IgD-negative memory B cell (primary cell): ENCODE measurements at regions not wholly inside any gene's neighbourhood (a gene's known extent, or its start where the extent isn't known, plus 50 kb on each side); places are given as distances from the start of the nearest gene placed in this dataset.
"Not testable (repeated sequence)": the region's sequence is repeated elsewhere in the genome, so short reads cannot be mapped to it uniquely, and the experiment has no call there.

Experiments used
- H3K27ac Mint-ChIP-seq, 3 donors: one replicate each; pipeline ENCODE4 v1.8.0; 2020 to 2022; ENCODE audit warnings: mild to moderate bottlenecking in 3 of 3, mixed read lengths in 3 of 3, moderate library complexity in 1 of 3
- H3K27me3 Mint-ChIP-seq: one replicate; pipeline ENCODE4 v1.8.0; 2021; ENCODE audit warnings: mixed read lengths
- H3K36me3 Mint-ChIP-seq: one replicate; pipeline ENCODE4 v1.8.0; 2020; ENCODE audit warnings: mild to moderate bottlenecking, mixed read lengths
- H3K4me1 Mint-ChIP-seq, 3 donors: one replicate each; pipeline ENCODE4 v1.8.0; 2020 to 2022; ENCODE audit warnings: mixed read lengths in 3 of 3, mild to moderate bottlenecking in 1 of 3
- H3K4me3 Mint-ChIP-seq, 4 donors: one replicate each; pipeline ENCODE4 v1.8.0; 2020 to 2022; ENCODE audit warnings: mild to moderate bottlenecking in 4 of 4, mixed read lengths in 4 of 4, moderate library complexity in 3 of 4
- H3K9me3 Mint-ChIP-seq, 3 donors: one replicate each; pipeline ENCODE4 v1.8.0; 2020 to 2021; ENCODE audit warnings: mixed read lengths in 3 of 3, mild to moderate bottlenecking in 1 of 3

DNA sequence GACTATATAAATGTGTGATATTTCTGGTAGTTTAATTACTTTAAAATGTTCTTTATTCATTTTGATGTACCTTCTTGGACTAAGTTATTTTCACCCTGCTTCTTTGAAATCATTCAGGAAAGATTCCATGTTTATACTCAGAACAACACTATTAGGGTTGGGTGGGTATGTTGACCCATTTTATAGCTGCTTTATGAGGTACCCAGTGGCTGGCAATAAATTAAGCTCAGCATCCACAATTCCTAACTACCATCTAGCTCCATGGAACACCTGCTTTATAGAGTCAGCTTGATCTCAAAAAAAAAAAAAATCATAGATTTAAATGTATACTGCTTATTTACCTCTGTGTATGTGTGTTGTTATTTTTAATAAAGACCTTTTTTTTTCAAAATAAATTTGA, 78.9 kb upstream of the ZNF91 start:
- Mint-ChIP-seq H3K36me3 (peaks cover 4% of the 10 kb centered on the region), H3K27ac (no peak overlapping the region), H3K4me3 (no peak overlapping the region), H3K4me1 (no peaks in the 10 kb centered on the region), H3K27me3 (peaks cover 10% of the 10 kb centered on the region), H3K9me3 (peaks cover 5 to 23% (median 12%) of the 10 kb centered on the region in 3 donors)

DNA sequence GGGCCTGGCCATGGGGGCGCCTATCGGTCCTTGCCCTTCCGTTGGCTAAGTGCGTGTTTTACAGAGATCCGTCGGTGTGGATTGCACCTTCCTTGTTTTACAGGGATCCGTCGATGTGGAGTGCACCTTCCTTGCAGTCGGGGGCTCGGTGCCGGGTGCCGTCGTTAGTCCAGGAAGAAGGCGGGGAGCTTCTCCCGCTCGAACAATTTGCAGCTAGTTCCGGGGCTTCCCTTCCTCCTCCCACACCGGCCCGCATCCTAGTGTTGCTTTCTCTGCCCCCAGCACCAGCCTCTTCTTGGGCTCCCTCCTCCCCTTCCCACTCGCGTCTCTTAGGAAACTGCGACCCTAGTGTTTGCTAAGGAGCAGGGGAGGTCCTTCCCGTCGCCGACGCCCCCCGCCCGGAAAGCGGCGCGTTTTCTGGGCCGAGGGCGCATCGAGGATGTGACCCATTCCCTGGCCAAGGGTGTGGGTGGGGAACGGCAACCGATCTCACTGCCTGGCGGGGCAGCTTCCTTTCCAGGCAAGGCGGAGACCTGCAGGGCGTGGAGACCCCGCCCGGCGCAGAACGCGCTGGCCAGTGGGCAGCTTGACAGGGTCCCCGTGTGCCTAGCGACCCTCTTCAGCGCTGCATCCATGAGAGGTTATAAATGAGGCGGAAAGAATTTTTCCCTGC, 75.7 kb upstream of the ZNF91 start:
- H3K4me3 Mint-ChIP-seq, result no peak overlapping the region
- peaks cover 10% of the 10 kb centered on the region for H3K27me3 Mint-ChIP-seq
- peaks cover 3 to 16% (median 11%) of the 10 kb centered on the region in 3 donors for H3K9me3 Mint-ChIP-seq

DNA sequence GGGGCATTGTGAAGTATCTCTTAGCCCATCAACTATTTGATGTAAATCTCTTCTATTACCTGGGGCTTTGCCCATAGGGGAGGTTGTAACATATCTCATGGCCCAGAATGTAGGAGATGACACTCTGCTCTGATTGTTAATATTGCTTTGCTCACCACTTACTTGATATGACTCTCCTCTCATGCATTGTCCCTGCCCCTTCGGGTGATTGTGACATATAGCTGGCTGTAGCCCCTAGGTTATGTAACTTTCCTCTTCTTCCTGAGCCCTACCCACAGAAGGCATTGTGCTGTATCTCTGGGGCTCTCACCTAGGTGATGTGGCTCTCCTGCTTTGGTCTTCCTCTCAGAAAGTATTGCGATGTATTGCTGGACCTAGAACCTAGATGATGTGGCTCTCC, 69.1 kb upstream of the ZNF91 start:
- H3K9me3 Mint-ChIP-seq, result peaks cover 0 to 15% (median 2%) of the 10 kb centered on the region in 3 donors
- H3K4me3 Mint-ChIP-seq, H3K27me3 Mint-ChIP-seq, H3K4me1 Mint-ChIP-seq, H3K27ac Mint-ChIP-seq, H3K36me3 Mint-ChIP-seq: not testable (repeated sequence)

More for the DNA sequence above, 75.7 kb upstream of the ZNF91 start:
- no peak overlapping the region for H3K27ac Mint-ChIP-seq
- H3K36me3 Mint-ChIP-seq, result peaks cover 4% of the 10 kb centered on the region
- H3K4me1 Mint-ChIP-seq, result no peaks in the 10 kb centered on the region

DNA sequence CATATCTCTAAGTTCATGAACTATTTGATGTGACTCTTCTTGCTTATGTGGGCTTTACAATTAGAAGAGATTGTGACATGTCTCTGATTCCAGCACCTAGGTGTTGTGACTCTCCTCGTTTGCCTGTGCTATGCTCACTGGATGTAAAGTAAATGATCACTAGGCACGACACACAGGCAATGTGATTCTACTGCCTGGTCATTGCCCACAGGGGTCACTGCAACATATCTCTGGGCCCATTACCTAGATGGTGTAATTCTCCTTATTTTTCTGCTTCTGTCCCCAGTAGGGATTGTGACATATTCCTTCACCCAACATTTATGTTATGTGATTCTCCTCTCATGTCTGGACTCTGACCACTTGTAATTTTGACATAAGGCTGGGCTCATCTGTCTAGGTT, 65.8 kb upstream of the ZNF91 start:
- Mint-ChIP-seq H3K27ac (no peak overlapping the region), H3K4me1 (no peaks in the 10 kb centered on the region), H3K36me3 (no peaks in the 10 kb centered on the region), H3K27me3 (no peaks in the 10 kb centered on the region), H3K4me3 (no peak overlapping the region), H3K9me3 (peaks cover 11 to 21% (median 15%) of the 10 kb centered on the region in 3 donors)

DNA sequence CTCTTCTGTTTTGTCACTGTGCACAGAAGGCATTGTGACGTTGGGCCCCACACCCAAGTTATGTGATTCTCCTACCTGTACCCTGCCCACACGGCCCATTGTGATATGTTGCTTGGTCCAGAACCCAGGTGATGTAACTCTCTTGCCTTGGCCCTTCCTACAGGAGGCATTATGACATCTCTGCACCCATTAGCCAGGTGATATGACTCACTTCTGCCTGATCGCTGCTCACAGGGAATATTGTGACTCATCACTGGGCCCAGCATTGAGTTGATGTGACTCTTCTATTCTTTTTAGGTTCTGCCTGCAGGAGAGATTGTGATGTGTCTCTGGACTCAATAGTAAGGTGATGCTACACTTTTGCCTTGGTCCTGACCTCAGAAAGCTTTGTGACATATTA, 65.4 kb upstream of the ZNF91 start:
- no peaks in the 10 kb centered on the region for H3K4me1 Mint-ChIP-seq
- no peak overlapping the region for H3K27ac Mint-ChIP-seq
- no peaks in the 10 kb centered on the region for H3K27me3 Mint-ChIP-seq
- H3K9me3 Mint-ChIP-seq, result peaks cover 11 to 21% (median 20%) of the 10 kb centered on the region in 3 donors
- H3K36me3 Mint-ChIP-seq, result no peaks in the 10 kb centered on the region
- H3K4me3 Mint-ChIP-seq, result no peak overlapping the region
